ENCODE measurements at regions not wholly inside any gene's neighbourhood (a gene's known extent, or its start where the extent isn't known, plus 50 kb on each side); places are given as distances from the start of the nearest gene placed in this dataset.
"Not testable (repeated sequence)": the region's sequence is repeated elsewhere in the genome, so short reads cannot be mapped to it uniquely, and the experiment has no call there.

DNA sequence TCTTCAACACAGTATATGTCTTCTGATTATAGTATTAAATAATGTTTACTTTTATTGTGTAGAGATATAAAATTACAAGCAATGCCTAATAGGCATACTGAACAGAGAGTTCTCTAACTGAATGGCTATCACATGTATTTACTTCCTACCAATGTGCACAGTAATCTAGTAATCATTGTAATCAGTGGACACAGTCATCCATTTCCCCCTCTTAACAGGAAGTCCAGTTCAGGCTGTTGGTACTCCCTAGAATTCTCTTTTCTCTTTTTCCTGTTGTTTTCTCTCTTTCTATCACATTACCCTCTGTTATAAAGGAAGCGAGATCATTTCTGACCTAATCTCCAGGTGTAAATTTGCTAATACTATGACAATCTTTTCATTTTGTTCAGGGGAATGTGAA, 172.5 kb downstream of the HTR1B start:
- H3K4me1 ChIP-seq (ENCODE audit: control insufficient read depth in 3 of 3, insufficient read depth in 3 of 3, low read length in 3 of 3), result no peaks in the 10 kb centered on the region
- H3K9ac ChIP-seq (ENCODE audit: low read depth in 1 of 3, low read length in 3 of 3), result no peak overlapping the region
- no peak overlapping the region for H3K4me3 ChIP-seq (ENCODE audit: low read length in 3 of 3)
- H3K27me3 ChIP-seq (ENCODE audit: control insufficient read depth in 3 of 3, insufficient read depth in 3 of 3, low read length in 3 of 3), result no peaks in the 10 kb centered on the region
- H3K27ac ChIP-seq (ENCODE audit: low read depth, low read length), result no peak overlapping the region
- no peaks in the 10 kb centered on the region for H3K36me3 ChIP-seq (ENCODE audit: control insufficient read depth in 3 of 3, insufficient read depth in 3 of 3, low read length in 3 of 3)
- no peaks in the 10 kb centered on the region for H3K9me3 ChIP-seq (ENCODE audit: control insufficient read depth in 3 of 3, low read length in 3 of 3)

DNA sequence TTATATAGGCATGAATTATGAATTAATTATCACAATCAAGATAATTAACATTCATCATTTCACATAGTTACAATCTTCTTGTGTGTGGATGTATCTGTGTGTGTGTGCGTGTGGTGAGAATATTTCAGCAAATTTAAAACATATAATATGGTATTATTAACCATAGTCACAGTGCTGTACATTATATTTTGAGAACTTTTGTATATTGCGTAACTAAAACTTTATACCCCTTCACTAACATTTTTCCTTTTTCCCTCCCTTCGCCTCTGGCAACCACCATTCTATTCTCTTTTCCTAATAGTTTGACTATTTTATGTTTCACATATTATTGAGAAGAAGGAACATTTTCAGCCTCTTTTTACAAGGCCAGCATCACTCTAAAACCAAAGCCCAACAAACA, 176.8 kb downstream of the HTR1B start:
- no peaks in the 10 kb centered on the region for H3K27me3 ChIP-seq (ENCODE audit: control insufficient read depth in 3 of 3, insufficient read depth in 3 of 3, low read length in 3 of 3)
- H3K36me3 ChIP-seq (ENCODE audit: control insufficient read depth in 3 of 3, insufficient read depth in 3 of 3, low read length in 3 of 3), result no peaks in the 10 kb centered on the region
- no peak overlapping the region for H3K9ac ChIP-seq (ENCODE audit: low read depth in 1 of 3, low read length in 3 of 3)
- H3K27ac ChIP-seq (ENCODE audit: low read depth, low read length), result no peak overlapping the region
- no peaks in the 10 kb centered on the region for H3K4me1 ChIP-seq (ENCODE audit: control insufficient read depth in 3 of 3, insufficient read depth in 3 of 3, low read length in 3 of 3)
- no peak overlapping the region for H3K4me3 ChIP-seq (ENCODE audit: low read length in 3 of 3)
- H3K9me3 ChIP-seq (ENCODE audit: control insufficient read depth in 3 of 3, low read length in 3 of 3), result peaks cover 0 to 2% (median 2%) of the 10 kb centered on the region in 3 donors

DNA sequence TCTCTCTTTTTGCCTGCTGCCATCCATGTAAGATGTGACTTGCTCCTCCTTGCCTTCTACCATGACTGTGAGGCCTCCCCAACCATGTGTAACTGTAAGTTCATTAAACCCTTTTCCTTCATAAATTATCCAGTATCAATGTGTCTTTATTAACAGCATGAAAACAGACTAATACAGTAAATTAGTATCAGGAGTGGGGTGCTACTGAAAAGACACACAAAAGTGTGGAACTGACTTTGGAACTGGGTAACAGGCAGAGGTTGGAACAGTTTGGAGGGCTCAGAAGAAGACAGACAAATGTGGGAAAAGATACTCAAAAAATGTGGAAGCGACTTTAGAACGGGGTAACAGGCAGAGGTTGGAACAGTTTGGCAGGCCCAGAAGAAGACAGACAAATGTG, 189.4 kb downstream of the HTR1B start:
- H3K4me3 ChIP-seq (ENCODE audit: low read length in 3 of 3), result no peak overlapping the region
- no peaks in the 10 kb centered on the region for H3K9me3 ChIP-seq (ENCODE audit: control insufficient read depth in 3 of 3, low read length in 3 of 3)
- no peak overlapping the region for H3K27ac ChIP-seq (ENCODE audit: low read depth, low read length)
- H3K27me3 ChIP-seq (ENCODE audit: control insufficient read depth in 3 of 3, insufficient read depth in 3 of 3, low read length in 3 of 3), result no peaks in the 10 kb centered on the region
- no peaks in the 10 kb centered on the region for H3K4me1 ChIP-seq (ENCODE audit: control insufficient read depth in 3 of 3, insufficient read depth in 3 of 3, low read length in 3 of 3)
- no peaks in the 10 kb centered on the region for H3K36me3 ChIP-seq (ENCODE audit: control insufficient read depth in 3 of 3, insufficient read depth in 3 of 3, low read length in 3 of 3)
- H3K9ac ChIP-seq (ENCODE audit: low read depth in 1 of 3, low read length in 3 of 3), result no peak overlapping the region

DNA sequence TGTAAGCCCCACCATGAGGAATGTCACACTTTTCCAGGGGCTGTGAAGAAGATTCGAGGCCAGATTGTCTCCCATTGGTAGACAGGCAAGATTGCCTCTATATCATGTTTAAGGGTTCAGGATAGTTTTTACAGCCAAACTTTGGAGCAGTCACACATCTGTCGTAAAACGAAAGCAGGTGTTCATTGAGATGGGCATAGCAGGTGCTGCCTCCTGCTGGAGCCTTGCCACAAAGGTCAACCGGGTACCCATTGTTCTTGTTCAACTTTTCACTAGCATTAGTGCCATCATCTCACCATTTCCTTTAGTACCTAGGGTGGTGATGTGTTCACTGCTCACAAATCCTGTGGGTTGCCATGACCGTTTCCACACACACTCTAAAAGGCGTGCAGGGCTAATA, 198.3 kb downstream of the HTR1B start:
- Histone ChIP-seq H3K4me3 (ENCODE audit: low read length in 3 of 3) (no peak overlapping the region), H3K36me3 (ENCODE audit: control insufficient read depth in 3 of 3, insufficient read depth in 3 of 3, low read length in 3 of 3) (no peaks in the 10 kb centered on the region), H3K9me3 (ENCODE audit: control insufficient read depth in 3 of 3, low read length in 3 of 3) (no peaks in the 10 kb centered on the region), H3K4me1 (ENCODE audit: control insufficient read depth in 3 of 3, insufficient read depth in 3 of 3, low read length in 3 of 3) (no peaks in the 10 kb centered on the region), H3K27ac (ENCODE audit: low read depth, low read length) (no peak overlapping the region), H3K27me3 (ENCODE audit: control insufficient read depth in 3 of 3, insufficient read depth in 3 of 3, low read length in 3 of 3) (no peaks in the 10 kb centered on the region), H3K9ac (ENCODE audit: low read depth in 1 of 3, low read length in 3 of 3) (no peak overlapping the region)

DNA sequence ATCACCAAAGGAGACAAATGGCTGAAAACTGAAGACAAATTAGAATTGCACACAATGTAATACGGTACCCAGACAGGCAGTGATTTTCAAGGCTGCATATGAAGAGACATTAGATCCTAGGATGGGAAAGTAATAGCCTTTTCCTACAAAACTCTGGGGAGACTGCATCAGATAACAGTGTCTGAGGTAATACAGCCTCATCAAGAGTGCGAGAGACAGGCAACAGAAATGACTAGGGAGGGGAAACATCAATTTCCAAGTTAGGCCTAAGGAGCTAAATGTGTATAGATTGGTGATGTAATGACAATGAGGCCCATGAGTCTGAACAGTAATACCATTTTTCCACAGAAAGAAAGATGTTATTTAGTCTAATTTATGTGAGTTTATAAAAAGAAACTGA, 200.3 kb downstream of the HTR1B start:
- H3K27ac ChIP-seq (ENCODE audit: low read depth, low read length), result no peak overlapping the region
- H3K27me3 ChIP-seq (ENCODE audit: control insufficient read depth in 3 of 3, insufficient read depth in 3 of 3, low read length in 3 of 3), result no peaks in the 10 kb centered on the region
- H3K36me3 ChIP-seq (ENCODE audit: control insufficient read depth in 3 of 3, insufficient read depth in 3 of 3, low read length in 3 of 3), result no peaks in the 10 kb centered on the region
- H3K9me3 ChIP-seq (ENCODE audit: control insufficient read depth in 3 of 3, low read length in 3 of 3), result no peaks in the 10 kb centered on the region
- H3K9ac ChIP-seq (ENCODE audit: low read depth in 1 of 3, low read length in 3 of 3), result no peak overlapping the region
- H3K4me1 ChIP-seq (ENCODE audit: control insufficient read depth in 3 of 3, insufficient read depth in 3 of 3, low read length in 3 of 3), result no peaks in the 10 kb centered on the region
- H3K4me3 ChIP-seq (ENCODE audit: low read length in 3 of 3), result no peak overlapping the region

DNA sequence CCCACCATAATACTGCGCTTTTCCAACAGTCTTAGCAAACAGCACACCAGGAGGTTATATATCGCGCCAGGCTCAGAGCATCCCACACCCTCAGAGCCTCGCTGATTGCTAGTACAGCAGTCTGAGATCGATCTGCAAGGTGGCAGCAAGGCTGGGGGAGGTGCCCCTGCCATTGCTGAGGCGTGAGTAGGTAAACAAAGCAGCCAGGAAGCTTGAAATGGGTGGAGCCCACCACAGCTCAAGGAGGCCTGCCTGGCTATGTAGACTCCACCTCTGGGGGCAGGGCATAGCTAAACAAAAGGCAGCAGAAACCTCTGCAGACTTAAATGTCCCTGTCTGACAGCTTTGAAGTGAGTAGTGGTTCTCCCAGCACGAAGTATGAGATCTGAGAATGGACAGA, 211.5 kb downstream of the HTR1B start:
- not testable (repeated sequence) for H3K4me3 ChIP-seq (ENCODE audit: low read length in 3 of 3); H3K27me3 ChIP-seq (ENCODE audit: control insufficient read depth in 3 of 3, insufficient read depth in 3 of 3, low read length in 3 of 3)

DNA sequence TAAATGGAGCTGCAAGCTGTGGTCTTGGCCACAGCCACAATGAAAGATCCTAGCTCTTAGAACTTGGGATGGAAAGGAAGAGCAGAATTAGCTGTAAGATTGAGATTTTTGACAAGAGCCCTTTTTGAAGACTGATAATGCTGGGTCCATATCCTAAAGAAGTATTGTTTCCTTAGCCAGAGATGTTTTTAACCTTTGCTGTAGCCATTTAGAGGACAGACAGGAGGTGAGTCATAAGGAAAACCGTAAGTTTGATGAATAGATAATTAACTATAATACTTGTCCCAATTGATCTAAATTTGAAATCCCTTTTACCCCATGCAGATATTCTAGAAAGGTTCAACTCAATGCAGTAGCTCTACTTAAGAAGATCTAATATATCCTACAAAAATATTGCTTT, 213.7 kb downstream of the HTR1B start:
- H3K9ac ChIP-seq (ENCODE audit: low read depth in 1 of 3, low read length in 3 of 3), result no peak overlapping the region
- H3K9me3 ChIP-seq (ENCODE audit: control insufficient read depth in 3 of 3, low read length in 3 of 3), result no peaks in the 10 kb centered on the region
- no peaks in the 10 kb centered on the region for H3K36me3 ChIP-seq (ENCODE audit: control insufficient read depth in 3 of 3, insufficient read depth in 3 of 3, low read length in 3 of 3)
- no peaks in the 10 kb centered on the region for H3K4me1 ChIP-seq (ENCODE audit: control insufficient read depth in 3 of 3, insufficient read depth in 3 of 3, low read length in 3 of 3)
- H3K4me3 ChIP-seq (ENCODE audit: low read length in 3 of 3), result no peak overlapping the region
- H3K27me3 ChIP-seq (ENCODE audit: control insufficient read depth in 3 of 3, insufficient read depth in 3 of 3, low read length in 3 of 3), result no peaks in the 10 kb centered on the region
- H3K27ac ChIP-seq (ENCODE audit: low read depth, low read length), result no peak overlapping the region

More for the DNA sequence above, 211.5 kb downstream of the HTR1B start:
- not testable (repeated sequence) for H3K27ac ChIP-seq (ENCODE audit: low read depth, low read length); H3K9ac ChIP-seq (ENCODE audit: low read depth in 1 of 3, low read length in 3 of 3); H3K36me3 ChIP-seq (ENCODE audit: control insufficient read depth in 3 of 3, insufficient read depth in 3 of 3, low read length in 3 of 3); H3K9me3 ChIP-seq (ENCODE audit: control insufficient read depth in 3 of 3, low read length in 3 of 3); H3K4me1 ChIP-seq (ENCODE audit: control insufficient read depth in 3 of 3, insufficient read depth in 3 of 3, low read length in 3 of 3)

DNA sequence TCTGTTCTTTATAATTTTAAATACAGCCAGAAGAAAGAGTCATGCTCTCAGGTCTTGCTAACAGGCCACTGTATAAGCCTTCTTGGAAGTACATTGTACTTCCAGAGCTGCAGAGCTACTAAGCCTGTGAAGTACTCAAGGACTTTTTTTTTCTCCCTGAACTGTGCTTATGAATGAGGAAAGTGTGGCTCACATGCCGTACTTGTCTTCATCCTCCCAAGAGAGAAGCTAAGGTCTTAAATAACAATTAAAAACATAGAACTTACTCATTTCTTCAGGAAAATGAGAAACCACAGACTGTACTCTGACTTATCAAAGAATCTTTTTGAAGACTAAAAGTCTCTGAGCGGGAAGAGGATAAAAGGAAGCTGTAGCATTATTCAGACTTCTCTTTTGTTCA, 218.3 kb downstream of the HTR1B start:
- Histone ChIP-seq H3K27ac (ENCODE audit: low read depth, low read length) (no peak overlapping the region), H3K9me3 (ENCODE audit: control insufficient read depth in 3 of 3, low read length in 3 of 3) (no peaks in the 10 kb centered on the region), H3K4me1 (ENCODE audit: control insufficient read depth in 3 of 3, insufficient read depth in 3 of 3, low read length in 3 of 3) (no peaks in the 10 kb centered on the region), H3K9ac (ENCODE audit: low read depth in 1 of 3, low read length in 3 of 3) (no peak overlapping the region), H3K36me3 (ENCODE audit: control insufficient read depth in 3 of 3, insufficient read depth in 3 of 3, low read length in 3 of 3) (no peaks in the 10 kb centered on the region), H3K4me3 (ENCODE audit: low read length in 3 of 3) (no peak overlapping the region), H3K27me3 (ENCODE audit: control insufficient read depth in 3 of 3, insufficient read depth in 3 of 3, low read length in 3 of 3) (no peaks in the 10 kb centered on the region)

DNA sequence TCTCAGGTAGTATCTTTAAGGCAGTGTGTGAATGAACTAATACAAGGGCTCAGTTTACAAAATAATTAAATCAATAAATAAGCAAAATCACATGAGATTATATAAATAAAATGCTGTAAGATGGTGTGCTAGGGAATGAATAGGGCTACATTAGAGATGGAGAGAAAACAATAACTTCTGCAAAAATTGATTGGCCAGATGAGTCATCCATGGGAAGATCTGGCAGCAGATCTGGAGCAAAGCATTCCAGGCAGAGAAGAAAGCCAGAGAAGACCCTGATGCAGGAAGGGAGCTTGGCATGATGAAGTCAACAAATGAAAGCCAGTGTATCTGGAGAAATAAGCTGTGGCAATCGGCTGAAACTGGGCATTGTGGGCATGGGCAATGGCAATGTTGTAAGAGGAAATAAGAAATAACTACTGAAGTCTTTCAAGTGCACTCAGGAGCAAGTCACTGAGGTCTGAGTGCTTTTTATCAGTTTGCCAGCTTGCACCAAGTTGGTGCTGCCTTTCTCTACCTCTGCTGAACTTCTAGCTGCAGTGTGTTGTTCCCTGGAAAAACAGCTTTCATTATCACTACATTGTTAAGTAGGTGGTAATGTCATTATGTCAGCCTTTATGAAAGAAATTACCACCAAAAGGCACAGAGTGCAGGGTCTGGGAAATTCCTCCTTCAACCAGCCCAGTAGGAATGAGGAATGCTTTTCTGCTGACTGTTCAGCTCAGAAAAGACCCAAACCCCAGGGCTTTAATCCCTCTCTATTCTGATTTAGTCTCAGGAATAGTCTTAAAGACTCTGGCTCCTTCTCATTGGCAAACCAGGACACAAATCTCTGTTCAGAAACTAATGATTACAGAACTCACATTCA, 231.6 kb downstream of the HTR1B start:
- H3K4me1 ChIP-seq (ENCODE audit: control insufficient read depth in 3 of 3, insufficient read depth in 3 of 3, low read length in 3 of 3), result no peaks in the 10 kb centered on the region
- no peak overlapping the region for H3K4me3 ChIP-seq (ENCODE audit: low read length in 3 of 3)
- H3K9me3 ChIP-seq (ENCODE audit: control insufficient read depth in 3 of 3, low read length in 3 of 3), result no peaks in the 10 kb centered on the region
- H3K36me3 ChIP-seq (ENCODE audit: control insufficient read depth in 3 of 3, insufficient read depth in 3 of 3, low read length in 3 of 3), result no peaks in the 10 kb centered on the region
- no peaks in the 10 kb centered on the region for H3K27me3 ChIP-seq (ENCODE audit: control insufficient read depth in 3 of 3, insufficient read depth in 3 of 3, low read length in 3 of 3)
- H3K27ac ChIP-seq (ENCODE audit: low read depth, low read length), result no peak overlapping the region
- H3K9ac ChIP-seq (ENCODE audit: low read depth in 1 of 3, low read length in 3 of 3), result no peak overlapping the region

DNA sequence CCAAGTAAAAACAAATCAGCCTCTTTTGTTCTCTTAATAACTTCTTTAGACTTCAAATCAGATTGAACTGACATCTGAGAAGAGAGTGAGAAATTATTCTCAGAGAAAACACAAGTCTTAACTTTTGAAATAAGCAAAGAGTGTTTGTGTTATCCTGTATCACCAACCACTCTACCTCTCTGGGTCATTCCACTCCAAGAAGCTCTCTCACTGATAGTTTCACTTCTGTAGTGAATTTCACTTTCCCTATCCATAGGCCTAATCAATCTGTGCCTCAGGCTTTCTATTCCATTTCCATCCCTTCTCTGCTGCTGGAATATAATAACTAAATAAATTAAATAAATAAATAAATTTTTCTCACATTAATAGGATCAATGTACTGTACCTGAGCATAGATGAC, 235.0 kb downstream of the HTR1B start:
- Histone ChIP-seq H3K36me3 (ENCODE audit: control insufficient read depth in 3 of 3, insufficient read depth in 3 of 3, low read length in 3 of 3) (no peaks in the 10 kb centered on the region), H3K27me3 (ENCODE audit: control insufficient read depth in 3 of 3, insufficient read depth in 3 of 3, low read length in 3 of 3) (no peaks in the 10 kb centered on the region), H3K9ac (ENCODE audit: low read depth in 1 of 3, low read length in 3 of 3) (no peak overlapping the region), H3K4me1 (ENCODE audit: control insufficient read depth in 3 of 3, insufficient read depth in 3 of 3, low read length in 3 of 3) (no peaks in the 10 kb centered on the region), H3K27ac (ENCODE audit: low read depth, low read length) (no peak overlapping the region), H3K9me3 (ENCODE audit: control insufficient read depth in 3 of 3, low read length in 3 of 3) (no peaks in the 10 kb centered on the region), H3K4me3 (ENCODE audit: low read length in 3 of 3) (no peak overlapping the region)
